ENCODE measurements at regions not wholly inside any gene's neighbourhood (a gene's known extent, or its start where the extent isn't known, plus 50 kb on each side); places are given as distances from the start of the nearest gene placed in this dataset.
"Not testable (repeated sequence)": the region's sequence is repeated elsewhere in the genome, so short reads cannot be mapped to it uniquely, and the experiment has no call there.

DNA sequence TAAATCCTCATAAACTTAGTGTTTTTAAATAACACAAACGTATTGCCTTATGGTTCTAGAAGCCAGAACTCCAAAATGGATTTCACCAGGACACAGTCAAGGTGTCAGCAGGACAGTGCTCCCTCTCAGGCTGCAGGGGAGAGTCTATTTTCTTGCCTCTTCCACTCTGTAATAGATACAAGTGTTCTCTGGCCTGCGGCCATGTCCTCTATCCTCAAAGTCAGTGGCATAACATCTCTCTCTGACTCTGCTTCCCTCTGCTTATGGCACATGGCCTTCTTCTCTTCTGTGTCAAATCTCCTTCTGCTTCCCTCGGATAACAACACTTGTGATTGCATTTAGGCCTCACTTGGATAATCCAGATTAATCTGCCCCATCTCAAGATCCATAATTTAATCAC lies 129.4 kb upstream of the OR13F1 start:
- TF ChIP-seq JUND (IDR thresholded peaks at IDR 0.05; ENCODE audit: low read depth), result no peak
- DNase-seq (ENCODE audit: low read depth in 1 of 2, low spot score in 1 of 2), result no peak
- in situ Hi-C loops (cut with HindIII; ENCODE audit: low pct_unique_long_range_greater_than_20kb, low sequenced_read_pairs), result no loop called here

DNA sequence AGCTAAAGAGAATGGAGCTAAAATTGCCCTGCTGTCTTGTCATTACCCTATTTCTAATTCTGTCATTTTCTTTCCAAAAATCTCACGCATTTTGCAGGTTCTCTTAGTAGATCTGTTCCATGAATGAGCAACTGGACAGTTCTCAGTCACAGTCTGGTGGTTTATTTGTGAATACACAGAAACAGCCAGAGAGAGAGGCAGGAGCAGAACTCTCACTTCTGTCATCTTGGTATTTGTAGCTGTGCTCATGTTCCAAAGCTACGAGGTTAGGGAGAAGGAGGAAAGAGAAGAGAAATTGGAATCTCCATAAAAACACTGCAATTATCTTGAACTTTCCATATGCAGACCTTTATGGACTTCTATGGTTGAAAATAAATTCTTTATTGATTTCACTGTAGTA lies 118.0 kb upstream of the OR13F1 start:
- in situ Hi-C loops (cut with HindIII; ENCODE audit: low pct_unique_long_range_greater_than_20kb, low sequenced_read_pairs), result no loop called here
- no peak for TF ChIP-seq JUND (IDR thresholded peaks at IDR 0.05; ENCODE audit: low read depth)
- peak in 1 of 2 experiments; percentile 24 for DNase-seq (ENCODE audit: low read depth in 1 of 2, low spot score in 1 of 2)

DNA sequence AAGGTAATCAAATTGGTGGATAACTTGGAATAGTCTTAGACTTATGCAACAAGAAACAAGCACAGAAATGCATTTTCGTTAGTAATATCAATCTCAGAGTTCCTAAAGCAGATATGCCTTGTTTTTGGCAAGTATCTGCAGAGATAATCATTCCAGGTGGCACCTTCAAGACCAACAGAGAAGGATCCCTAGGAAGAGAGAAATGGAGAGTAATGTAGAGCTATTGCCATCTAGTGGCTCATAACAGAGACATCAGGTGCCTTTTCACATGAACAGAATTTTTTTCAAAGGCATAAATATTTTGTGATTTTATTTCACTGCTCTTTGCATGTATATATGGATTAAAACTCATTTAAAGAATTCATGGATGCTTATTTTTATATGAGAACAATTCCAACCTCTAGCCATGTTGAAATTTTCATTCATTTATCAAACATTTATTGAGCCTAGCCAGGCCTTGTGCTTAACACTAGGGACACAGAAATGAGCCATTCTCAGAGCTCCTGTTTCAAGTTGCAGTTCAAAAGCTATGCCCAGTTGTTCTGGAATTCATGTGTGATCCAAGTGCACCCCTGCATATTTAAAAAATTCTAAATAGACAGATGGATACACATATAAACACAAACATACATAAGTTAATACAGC lies 117.5 kb upstream of the OR13F1 start:
- in situ Hi-C loops (cut with HindIII; ENCODE audit: low pct_unique_long_range_greater_than_20kb, low sequenced_read_pairs), result no loop called here
- peak; percentile 48 to 80 for DNase-seq (ENCODE audit: low read depth in 1 of 2, low spot score in 1 of 2)
- no peak for TF ChIP-seq JUND (IDR thresholded peaks at IDR 0.05; ENCODE audit: low read depth)

DNA sequence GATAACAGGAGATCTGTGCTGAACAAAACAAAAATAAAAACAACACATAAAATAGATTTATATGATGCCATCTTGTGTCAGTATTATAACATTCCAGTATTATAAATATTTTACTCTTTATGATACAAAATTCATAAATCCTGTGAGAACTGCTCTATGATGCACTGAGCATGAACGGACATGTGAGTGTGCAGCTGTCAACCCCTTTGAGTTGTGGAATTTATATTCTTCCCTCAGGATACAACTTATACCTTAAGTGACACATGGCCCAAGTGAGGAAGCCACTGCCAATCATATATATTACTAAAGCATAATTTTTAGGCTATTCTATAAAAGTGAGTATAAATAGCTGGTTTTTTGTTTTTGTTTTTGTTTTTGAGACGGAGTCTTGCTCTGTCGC lies 116.0 kb upstream of the OR13F1 start:
- no peak for DNase-seq (ENCODE audit: low read depth in 1 of 2, low spot score in 1 of 2)
- TF ChIP-seq JUND (IDR thresholded peaks at IDR 0.05; ENCODE audit: low read depth), result no peak
- in situ Hi-C loops (cut with HindIII; ENCODE audit: low pct_unique_long_range_greater_than_20kb, low sequenced_read_pairs), result no loop called here

DNA sequence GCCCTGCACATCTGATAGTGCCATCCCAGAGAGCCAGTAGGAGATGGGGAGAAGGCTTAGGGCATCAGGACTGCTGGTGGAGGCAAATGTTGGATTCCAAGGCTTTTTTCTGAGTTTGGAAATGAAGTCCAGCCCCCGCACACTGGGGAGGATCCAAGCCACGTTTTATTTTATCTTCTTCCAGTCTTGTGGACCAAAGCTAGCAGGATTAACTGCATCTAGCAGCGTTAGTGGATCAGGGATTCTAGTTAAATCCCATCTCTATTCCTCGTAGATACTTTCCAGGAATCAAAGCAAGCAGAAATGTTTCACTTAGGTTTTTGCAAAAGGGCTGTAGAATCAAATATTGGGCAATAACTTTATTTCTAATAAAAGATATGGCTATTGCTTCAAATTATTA lies 114.7 kb upstream of the OR13F1 start:
- in situ Hi-C loops (cut with HindIII; ENCODE audit: low pct_unique_long_range_greater_than_20kb, low sequenced_read_pairs), result no loop called here
- no peak for TF ChIP-seq JUND (IDR thresholded peaks at IDR 0.05; ENCODE audit: low read depth)
- no peak for DNase-seq (ENCODE audit: low read depth in 1 of 2, low spot score in 1 of 2)

DNA sequence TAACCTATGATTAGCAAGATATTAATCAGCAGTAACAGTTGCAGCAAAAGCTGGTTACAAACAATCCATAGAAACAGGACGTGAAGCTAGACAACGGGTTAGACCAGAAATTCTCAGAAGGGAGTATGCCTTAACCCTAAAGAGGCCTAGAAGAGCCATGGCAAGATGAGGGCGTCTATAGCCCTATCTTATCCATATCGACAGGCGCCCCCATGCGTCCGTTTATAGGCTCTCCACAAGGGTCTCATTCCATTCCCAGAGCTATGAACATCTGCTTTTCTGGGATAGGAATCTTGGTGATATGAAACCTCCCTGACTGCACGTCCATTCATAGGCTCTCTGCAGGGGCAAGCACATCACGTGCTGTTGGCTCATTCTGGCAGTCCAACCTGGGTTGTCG lies 109.2 kb upstream of the OR13F1 start:
- peak in 1 of 2 experiments; percentile 47 for DNase-seq (ENCODE audit: low read depth in 1 of 2, low spot score in 1 of 2)
- in situ Hi-C loops (cut with HindIII; ENCODE audit: low pct_unique_long_range_greater_than_20kb, low sequenced_read_pairs), result not testable (repeated sequence)

DNA sequence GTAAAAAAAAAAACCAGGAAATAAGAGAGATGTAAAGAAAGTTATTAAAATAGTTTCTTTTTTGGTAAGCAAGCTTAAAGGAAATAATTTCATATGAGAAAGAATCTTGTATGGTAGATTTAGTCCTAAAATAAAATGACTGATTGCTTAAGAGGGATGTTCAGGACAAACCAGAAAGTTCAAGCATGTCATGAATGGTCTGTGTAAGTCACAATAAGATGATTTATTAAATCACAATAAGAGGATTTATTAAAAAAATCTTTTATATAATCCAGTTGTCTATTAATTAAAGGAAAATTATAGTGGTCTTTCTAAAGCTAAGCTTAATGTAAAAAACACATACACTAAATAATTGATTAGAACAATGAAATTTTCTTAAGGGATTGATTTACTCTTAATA lies 91.8 kb upstream of the OR13F1 start:
- TF ChIP-seq JUND (IDR thresholded peaks at IDR 0.05; ENCODE audit: low read depth), result no peak
- DNase-seq (ENCODE audit: low read depth in 1 of 2, low spot score in 1 of 2), result peak in 1 of 2 experiments; percentile 36
- in situ Hi-C loops (cut with HindIII; ENCODE audit: low pct_unique_long_range_greater_than_20kb, low sequenced_read_pairs), result no loop called here

DNA sequence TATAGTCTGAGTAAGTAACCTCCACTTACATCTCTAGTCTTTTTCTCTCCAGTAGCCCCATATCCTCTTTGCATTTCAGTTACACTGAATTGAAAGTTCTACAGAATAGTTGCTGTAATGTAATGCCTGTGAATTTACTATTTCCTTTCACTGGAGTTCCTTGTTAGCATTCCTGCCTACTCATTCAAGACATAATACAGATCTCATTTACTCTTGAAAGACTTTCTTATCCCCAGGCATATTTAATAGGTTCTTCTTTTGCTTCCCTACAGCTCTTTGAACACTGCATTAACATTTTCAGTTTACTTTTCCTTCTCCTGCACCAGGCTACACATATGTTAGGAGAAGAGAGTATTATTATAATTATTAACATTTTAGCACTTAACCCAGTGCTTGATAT lies 87.6 kb upstream of the OR13F1 start:
- TF ChIP-seq JUND (IDR thresholded peaks at IDR 0.05; ENCODE audit: low read depth), result no peak
- DNase-seq (ENCODE audit: low read depth in 1 of 2, low spot score in 1 of 2), result no peak
- in situ Hi-C loops (cut with HindIII; ENCODE audit: low pct_unique_long_range_greater_than_20kb, low sequenced_read_pairs), result no loop called here

DNA sequence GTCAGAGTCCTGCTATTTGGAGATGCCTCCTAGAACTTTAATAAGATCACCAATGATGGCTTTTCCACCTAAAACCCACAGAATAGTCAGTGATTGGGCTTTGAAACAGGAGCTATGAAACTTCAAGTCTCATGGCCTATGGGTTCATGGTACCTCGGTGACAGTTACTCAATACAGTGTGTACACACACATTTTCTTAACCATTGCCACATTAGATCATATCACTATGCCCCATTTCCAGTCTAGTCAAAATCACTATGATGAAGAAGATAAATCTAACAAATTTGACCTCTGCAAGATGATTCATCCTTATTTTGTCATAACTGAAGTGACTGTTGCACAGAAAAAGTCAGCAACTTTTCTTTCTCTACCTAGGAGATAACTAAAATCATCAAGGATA lies 86.8 kb upstream of the OR13F1 start:
- TF ChIP-seq JUND (IDR thresholded peaks at IDR 0.05; ENCODE audit: low read depth), result no peak
- in situ Hi-C loops (cut with HindIII; ENCODE audit: low pct_unique_long_range_greater_than_20kb, low sequenced_read_pairs), result no loop called here
- no peak for DNase-seq (ENCODE audit: low read depth in 1 of 2, low spot score in 1 of 2)

DNA sequence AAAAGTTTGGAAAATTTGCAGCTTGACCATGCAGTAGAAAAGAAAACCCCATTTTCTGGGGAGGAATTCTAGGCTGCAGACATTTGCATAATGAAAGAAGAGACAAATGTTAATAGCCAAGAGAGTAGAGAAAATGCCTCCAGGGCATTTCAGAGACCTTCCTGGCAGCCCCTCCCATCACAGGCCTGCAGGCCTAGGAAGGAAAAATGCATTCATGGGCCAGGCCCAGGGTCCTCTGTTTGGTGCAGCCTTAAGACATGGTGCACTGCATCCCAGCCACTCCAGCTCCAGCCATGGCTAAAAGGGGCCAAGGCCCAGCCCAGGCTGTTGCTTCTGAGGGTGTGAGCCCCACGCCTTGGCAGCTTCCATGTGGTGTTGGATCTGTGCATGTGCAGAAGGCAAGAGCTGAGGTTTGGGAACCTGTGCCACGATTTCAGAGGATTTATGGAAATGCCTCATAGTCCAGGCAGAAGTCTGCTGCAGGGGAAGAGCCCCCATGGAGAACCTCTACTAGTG lies 75.0 kb upstream of the OR13F1 start:
- in situ Hi-C loops (cut with HindIII; ENCODE audit: low pct_unique_long_range_greater_than_20kb, low sequenced_read_pairs), result no loop called here
- TF ChIP-seq JUND (IDR thresholded peaks at IDR 0.05; ENCODE audit: low read depth), result no peak

DNA sequence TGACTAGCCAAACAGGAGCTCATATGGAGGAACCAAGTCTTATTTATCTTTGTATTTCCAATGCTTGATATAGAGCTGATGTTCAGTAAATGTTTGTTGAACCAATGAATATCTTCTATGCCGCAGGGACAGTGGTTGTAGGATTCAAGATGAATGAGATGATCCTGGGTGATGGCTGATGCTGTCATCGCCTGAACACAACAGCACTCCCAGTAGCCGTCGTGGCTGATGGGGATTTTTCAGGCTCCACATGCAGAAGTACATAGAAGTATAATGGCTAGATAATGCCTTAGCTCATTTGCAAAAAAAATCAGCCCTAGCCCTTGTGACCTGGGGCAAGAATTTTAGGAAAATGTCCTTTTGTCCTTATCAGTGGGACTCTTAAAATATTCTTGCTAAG lies 69.0 kb upstream of the OR13F1 start:
- no peak for TF ChIP-seq JUND (IDR thresholded peaks at IDR 0.05; ENCODE audit: low read depth)
- in situ Hi-C loops (cut with HindIII; ENCODE audit: low pct_unique_long_range_greater_than_20kb, low sequenced_read_pairs), result no loop called here
- no peak for DNase-seq (ENCODE audit: low read depth in 1 of 2, low spot score in 1 of 2)

More for the DNA sequence above, 75.0 kb upstream of the OR13F1 start:
- no peak for DNase-seq (ENCODE audit: low read depth in 1 of 2, low spot score in 1 of 2)

DNA sequence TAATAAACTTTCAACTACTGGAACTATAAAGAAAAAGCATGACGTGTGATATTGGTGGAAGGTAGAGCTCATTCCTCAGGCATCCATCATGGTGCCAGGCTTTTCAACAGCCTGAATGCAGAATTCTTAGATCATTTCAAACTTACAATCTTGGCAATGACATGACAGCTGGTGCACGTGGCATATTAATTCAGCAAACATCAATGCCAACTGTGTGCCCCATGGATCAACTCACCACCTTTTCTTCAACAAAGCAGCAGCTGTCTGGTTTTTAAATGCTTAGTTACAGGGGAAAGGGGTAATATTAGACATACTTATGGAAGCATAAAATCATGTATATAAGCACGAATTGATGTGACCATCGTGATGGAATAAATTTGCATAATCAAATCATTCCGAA lies 56.0 kb upstream of the OR13F1 start:
- in situ Hi-C loops (cut with HindIII; ENCODE audit: low pct_unique_long_range_greater_than_20kb, low sequenced_read_pairs), result no loop called here
- DNase-seq (ENCODE audit: low read depth in 1 of 2, low spot score in 1 of 2), result no peak
- TF ChIP-seq JUND (IDR thresholded peaks at IDR 0.05; ENCODE audit: low read depth), result no peak
